ENCODE measurements at regions not wholly inside any gene's neighbourhood (a gene's known extent, or its start where the extent isn't known, plus 50 kb on each side); places are given as distances from the start of the nearest gene placed in this dataset.
"Not testable (repeated sequence)": the region's sequence is repeated elsewhere in the genome, so short reads cannot be mapped to it uniquely, and the experiment has no call there.

DNA sequence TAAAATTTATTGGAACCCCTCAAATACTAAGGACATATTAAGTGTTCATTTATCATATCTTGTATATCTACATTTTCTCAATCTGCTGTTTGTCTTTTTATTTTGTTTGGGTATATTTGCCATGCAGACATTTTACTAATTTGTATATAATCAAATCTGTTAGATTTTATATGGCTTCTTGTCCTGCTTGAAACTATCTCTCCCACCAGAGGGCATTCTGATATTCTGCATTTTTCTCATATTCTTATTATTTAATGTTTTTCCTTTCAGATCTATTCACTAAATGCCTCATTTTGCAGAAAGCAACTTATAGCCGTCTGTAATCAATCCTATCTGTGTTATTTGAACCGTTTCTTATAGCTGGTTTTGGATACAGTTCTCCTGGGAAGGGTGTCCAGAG is 745.5 kb downstream of the LRRIQ3 start:
- Histone ChIP-seq H3K4me3 (no peak overlapping the region), H3K9me2 (ENCODE audit: insufficient read depth) (no peaks in the 10 kb centered on the region), H2AFZ (no peak overlapping the region), H3K79me2 (replicated peaks; ENCODE audit: insufficient read depth) (no peaks in the 10 kb centered on the region), H4K20me1 (replicated peaks; ENCODE audit: insufficient read depth) (no peaks in the 10 kb centered on the region), H3K4me2 (no peak overlapping the region), H3K4me1 (ENCODE audit: insufficient read depth) (no peaks in the 10 kb centered on the region), H3F3A (replicated peaks; ENCODE audit: low read depth) (no peaks in the 10 kb centered on the region), H3K36me3 (ENCODE audit: insufficient read depth) (no peaks in the 10 kb centered on the region), H3K27ac (ENCODE audit: low read depth) (no peak overlapping the region), H3K27me3 (ENCODE audit: insufficient read depth) (no peaks in the 10 kb centered on the region)
- Mint-ChIP-seq H3K4me1 (no peaks in the 10 kb centered on the region), H3K4me3 (no peak overlapping the region), H3K9me3 (no peaks in the 10 kb centered on the region), H3K27ac (no peak overlapping the region), H3K36me3 (ENCODE audit: low read depth) (no peaks in the 10 kb centered on the region), H3K27me3 (ENCODE audit: insufficient read depth, low read depth, poor library complexity) (no peaks in the 10 kb centered on the region)
- no peak for DNase-seq (ENCODE audit: low spot score)
- TF ChIP-seq ZNF114 (CRISPR knock-in tag; IDR thresholded peaks at IDR 0.05) (no peak), EZH2phosphoT487 (IDR thresholded peaks at IDR 0.05; ENCODE audit: unreplicated experiment) (no peak)
- TF ChIP-seq, protein P1, sequence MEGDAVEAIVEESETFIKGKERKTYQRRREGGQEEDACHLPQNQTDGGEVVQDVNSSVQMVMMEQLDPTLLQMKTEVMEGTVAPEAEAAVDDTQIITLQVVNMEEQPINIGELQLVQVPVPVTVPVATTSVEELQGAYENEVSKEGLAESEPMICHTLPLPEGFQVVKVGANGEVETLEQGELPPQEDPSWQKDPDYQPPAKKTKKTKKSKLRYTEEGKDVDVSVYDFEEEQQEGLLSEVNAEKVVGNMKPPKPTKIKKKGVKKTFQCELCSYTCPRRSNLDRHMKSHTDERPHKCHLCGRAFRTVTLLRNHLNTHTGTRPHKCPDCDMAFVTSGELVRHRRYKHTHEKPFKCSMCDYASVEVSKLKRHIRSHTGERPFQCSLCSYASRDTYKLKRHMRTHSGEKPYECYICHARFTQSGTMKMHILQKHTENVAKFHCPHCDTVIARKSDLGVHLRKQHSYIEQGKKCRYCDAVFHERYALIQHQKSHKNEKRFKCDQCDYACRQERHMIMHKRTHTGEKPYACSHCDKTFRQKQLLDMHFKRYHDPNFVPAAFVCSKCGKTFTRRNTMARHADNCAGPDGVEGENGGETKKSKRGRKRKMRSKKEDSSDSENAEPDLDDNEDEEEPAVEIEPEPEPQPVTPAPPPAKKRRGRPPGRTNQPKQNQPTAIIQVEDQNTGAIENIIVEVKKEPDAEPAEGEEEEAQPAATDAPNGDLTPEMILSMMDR (conservative IDR thresholded peaks at IDR 0.05; ENCODE audit: low read depth in 2 of 2): peak in 1 of 2 experiments; percentile 31; a peak in 2 of 4 replicates
- no peak for ATAC-seq

DNA sequence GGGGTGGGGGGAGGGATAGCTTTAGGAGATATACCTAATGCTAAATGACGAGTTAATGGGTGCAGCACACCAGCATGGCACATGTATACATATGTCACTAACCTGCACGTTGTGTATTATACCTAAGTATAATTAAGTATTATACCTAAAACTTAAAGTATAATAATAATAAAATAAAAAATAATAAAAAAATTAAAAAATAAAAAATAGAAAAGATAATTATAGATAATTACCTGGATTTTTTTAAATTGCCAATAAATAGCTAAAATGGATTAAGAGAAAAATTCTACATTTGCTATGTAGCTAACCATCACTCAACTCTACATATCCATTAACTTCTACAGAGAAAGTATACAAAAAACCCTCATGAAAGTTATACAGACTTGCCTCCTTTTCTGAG is 747.3 kb downstream of the LRRIQ3 start:
- H3K9me2 ChIP-seq (ENCODE audit: insufficient read depth); ATAC-seq; H3K9me3 Mint-ChIP-seq; H3K36me3 Mint-ChIP-seq (ENCODE audit: low read depth); H3K79me2 ChIP-seq (replicated peaks; ENCODE audit: insufficient read depth); H3K36me3 ChIP-seq (ENCODE audit: insufficient read depth); H3K27me3 Mint-ChIP-seq (ENCODE audit: insufficient read depth, low read depth, poor library complexity); H2AFZ ChIP-seq; H3K4me3 Mint-ChIP-seq; H3K4me3 ChIP-seq; H3K27ac Mint-ChIP-seq; H3K4me2 ChIP-seq; H3K4me1 ChIP-seq (ENCODE audit: insufficient read depth); H4K20me1 ChIP-seq (replicated peaks; ENCODE audit: insufficient read depth); DNase-seq (ENCODE audit: low spot score); H3K27ac ChIP-seq (ENCODE audit: low read depth); H3F3A ChIP-seq (replicated peaks; ENCODE audit: low read depth); H3K4me1 Mint-ChIP-seq; H3K27me3 ChIP-seq (ENCODE audit: insufficient read depth): not testable (repeated sequence)

DNA sequence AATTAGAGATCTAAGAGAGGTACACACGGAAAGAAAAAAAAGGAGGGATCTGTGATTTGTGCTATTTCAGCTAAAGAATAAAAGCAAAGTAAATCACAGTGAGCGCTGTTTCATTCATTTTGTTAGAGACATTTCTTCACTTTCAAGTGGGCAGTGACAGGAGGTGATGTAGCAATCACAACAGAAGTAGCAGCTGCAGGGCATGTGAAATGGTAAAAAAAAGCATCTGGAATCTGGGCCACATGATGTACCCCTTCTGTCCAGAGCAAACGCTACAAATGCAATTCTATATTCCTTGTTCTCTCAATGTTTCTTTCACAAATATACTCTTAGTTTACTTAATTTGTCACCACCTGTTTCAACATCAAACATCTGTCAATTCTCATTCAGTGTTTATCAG is 786.5 kb downstream of the LRRIQ3 start:
- Histone ChIP-seq H3F3A (replicated peaks; ENCODE audit: low read depth) (no peaks in the 10 kb centered on the region), H3K27ac (ENCODE audit: low read depth) (no peak overlapping the region), H3K79me2 (replicated peaks; ENCODE audit: insufficient read depth) (no peaks in the 10 kb centered on the region), H3K4me1 (ENCODE audit: insufficient read depth) (no peaks in the 10 kb centered on the region), H3K9me2 (ENCODE audit: insufficient read depth) (no peaks in the 10 kb centered on the region), H4K20me1 (replicated peaks; ENCODE audit: insufficient read depth) (no peaks in the 10 kb centered on the region), H3K4me2 (no peak overlapping the region), H3K4me3 (no peak overlapping the region), H3K36me3 (ENCODE audit: insufficient read depth) (no peaks in the 10 kb centered on the region), H2AFZ (no peak overlapping the region), H3K27me3 (ENCODE audit: insufficient read depth) (no peaks in the 10 kb centered on the region)
- ATAC-seq (no peak), DNase-seq (ENCODE audit: low spot score) (no peak)
- Mint-ChIP-seq H3K9me3 (peaks cover 12% of the 10 kb centered on the region), H3K4me3 (no peak overlapping the region), H3K4me1 (no peaks in the 10 kb centered on the region), H3K36me3 (ENCODE audit: low read depth) (peaks cover 5% of the 10 kb centered on the region; the same call in 2 of the 3 replicates), H3K27me3 (ENCODE audit: insufficient read depth, low read depth, poor library complexity) (no peaks in the 10 kb centered on the region), H3K27ac (no peak overlapping the region)
- TF ChIP-seq, protein P2, sequence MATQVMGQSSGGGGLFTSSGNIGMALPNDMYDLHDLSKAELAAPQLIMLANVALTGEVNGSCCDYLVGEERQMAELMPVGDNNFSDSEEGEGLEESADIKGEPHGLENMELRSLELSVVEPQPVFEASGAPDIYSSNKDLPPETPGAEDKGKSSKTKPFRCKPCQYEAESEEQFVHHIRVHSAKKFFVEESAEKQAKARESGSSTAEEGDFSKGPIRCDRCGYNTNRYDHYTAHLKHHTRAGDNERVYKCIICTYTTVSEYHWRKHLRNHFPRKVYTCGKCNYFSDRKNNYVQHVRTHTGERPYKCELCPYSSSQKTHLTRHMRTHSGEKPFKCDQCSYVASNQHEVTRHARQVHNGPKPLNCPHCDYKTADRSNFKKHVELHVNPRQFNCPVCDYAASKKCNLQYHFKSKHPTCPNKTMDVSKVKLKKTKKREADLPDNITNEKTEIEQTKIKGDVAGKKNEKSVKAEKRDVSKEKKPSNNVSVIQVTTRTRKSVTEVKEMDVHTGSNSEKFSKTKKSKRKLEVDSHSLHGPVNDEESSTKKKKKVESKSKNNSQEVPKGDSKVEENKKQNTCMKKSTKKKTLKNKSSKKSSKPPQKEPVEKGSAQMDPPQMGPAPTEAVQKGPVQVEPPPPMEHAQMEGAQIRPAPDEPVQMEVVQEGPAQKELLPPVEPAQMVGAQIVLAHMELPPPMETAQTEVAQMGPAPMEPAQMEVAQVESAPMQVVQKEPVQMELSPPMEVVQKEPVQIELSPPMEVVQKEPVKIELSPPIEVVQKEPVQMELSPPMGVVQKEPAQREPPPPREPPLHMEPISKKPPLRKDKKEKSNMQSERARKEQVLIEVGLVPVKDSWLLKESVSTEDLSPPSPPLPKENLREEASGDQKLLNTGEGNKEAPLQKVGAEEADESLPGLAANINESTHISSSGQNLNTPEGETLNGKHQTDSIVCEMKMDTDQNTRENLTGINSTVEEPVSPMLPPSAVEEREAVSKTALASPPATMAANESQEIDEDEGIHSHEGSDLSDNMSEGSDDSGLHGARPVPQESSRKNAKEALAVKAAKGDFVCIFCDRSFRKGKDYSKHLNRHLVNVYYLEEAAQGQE (IDR thresholded peaks at IDR 0.05; ENCODE audit: unreplicated experiment): no peak
- no peak for TF ChIP-seq ZNF114 (CRISPR knock-in tag; IDR thresholded peaks at IDR 0.05)
- TF ChIP-seq NANOG (IDR thresholded peaks at IDR 0.05; ENCODE audit: borderline replicate concordance): no peak
- TF ChIP-seq POLR2AphosphoS5 (IDR thresholded peaks at IDR 0.05; ENCODE audit: low read depth): no peak
- TF ChIP-seq CREB1 (CRISPR knock-in tag; IDR thresholded peaks at IDR 0.05; ENCODE audit: low read depth): no peak
- no peak for TF ChIP-seq ZNF331 (CRISPR knock-in tag; IDR thresholded peaks at IDR 0.05; ENCODE audit: low read depth)

All from GM23338 (cell line).